Stimulated activated naive B cell treated with anti-CD40 and anti-IgM and Interleukin-4, amounts not matched to agents 10 μg/mL and 1 μg/mL and 100 μg/mL, for 72 hours (primary cell): ENCODE measurements at regions not wholly inside any gene's neighbourhood (a gene's known extent, or its start where the extent isn't known, plus 50 kb on each side); places are given as distances from the start of the nearest gene placed in this dataset.
A peak's percentile ranks its signal among the peaks of the same experiment; 100 is the strongest.

Source experiments
- ATAC-seq, 2 donors: fragments of 150-1000 bp; cut with Tn5 transposase; replicated peaks; 2 replicates each; pipeline ENCODE4 v1.10.0; 2021; ENCODE audit warnings: moderate library complexity in 1 of 2
- DNase-seq: peaks from one replicate; pipeline ENCODE4 v3.0.0; 2021
- H3K27ac Mint-ChIP-seq: one replicate; pipeline ENCODE4 v1.8.0; 2022; ENCODE audit warnings: mild to moderate bottlenecking, mixed read lengths
- H3K27me3 Mint-ChIP-seq, 2 donors: one replicate each; pipeline ENCODE4 v1.8.0; 2022; ENCODE audit warnings: mixed read lengths in 2 of 2
- H3K36me3 Mint-ChIP-seq, 2 donors: one replicate each; pipeline ENCODE4 v1.8.0; 2022; ENCODE audit warnings: mixed read lengths in 2 of 2, mild to moderate bottlenecking in 1 of 2
- H3K4me1 Mint-ChIP-seq, 2 donors: one replicate each; pipeline ENCODE4 v1.8.0; 2022; ENCODE audit warnings: mixed read lengths in 2 of 2, mild to moderate bottlenecking in 1 of 2
- H3K4me3 Mint-ChIP-seq, 2 donors: one replicate each; pipeline ENCODE4 v1.8.0; 2022; ENCODE audit warnings: mild to moderate bottlenecking in 2 of 2, mixed read lengths in 2 of 2, moderate library complexity in 1 of 2
- H3K9me3 Mint-ChIP-seq, 2 donors: one replicate each; pipeline ENCODE4 v1.8.0; 2022; ENCODE audit warnings: mixed read lengths in 2 of 2, mild to moderate bottlenecking in 1 of 2

DNA sequence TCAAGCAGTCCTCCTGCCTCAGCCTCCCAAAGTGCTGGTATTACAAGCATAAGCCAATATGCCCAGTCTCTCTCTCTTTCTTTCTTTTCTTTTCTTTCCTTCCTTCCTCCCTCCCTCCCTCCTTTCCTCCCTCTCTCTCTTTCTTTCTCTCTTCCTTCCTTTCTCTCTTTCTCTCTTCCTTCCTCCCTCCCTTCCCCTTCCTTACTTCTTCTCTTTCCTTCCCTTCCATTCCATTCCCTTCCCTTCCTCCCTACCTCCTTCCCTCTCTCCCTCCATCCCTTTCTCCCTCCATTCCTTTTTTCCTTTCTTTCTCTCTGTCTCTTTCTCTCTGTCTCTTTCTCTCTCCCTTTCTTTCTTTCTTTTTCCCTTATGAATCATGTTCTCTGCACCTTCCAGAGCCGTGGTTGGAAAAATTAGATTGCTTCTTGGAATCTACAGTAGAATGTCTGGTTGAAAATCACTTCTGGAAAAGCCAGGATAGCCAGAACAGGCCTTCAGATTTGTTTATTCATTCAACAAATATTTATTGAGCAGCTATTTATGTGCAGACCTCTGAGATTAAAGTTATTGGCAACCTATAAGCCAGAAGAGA, 68.4 kb upstream of the ARHGAP5 start:
- ATAC-seq: no peak
- H3K9me3 Mint-ChIP-seq: no peaks in the 10 kb centered on the region

GRCh38 chr14:32009221-32009975, 67.7 kb upstream of the ARHGAP5 start:
- no peaks in the 10 kb centered on the region for H3K9me3 Mint-ChIP-seq
- H3K36me3 Mint-ChIP-seq: peaks cover 0 to 4% of the 10 kb centered on the region in 2 donors
- no peak for DNase-seq
- H3K4me1 Mint-ChIP-seq: peaks cover 29 to 70% of the 10 kb centered on the region in 2 donors
- H3K27ac Mint-ChIP-seq: no peak overlapping the region
- no peak overlapping the region for H3K4me3 Mint-ChIP-seq
- no peak for ATAC-seq
- H3K27me3 Mint-ChIP-seq: no peaks in the 10 kb centered on the region

More for the DNA sequence above, 68.4 kb upstream of the ARHGAP5 start:
- H3K36me3 Mint-ChIP-seq: peaks cover 0 to 4% of the 10 kb centered on the region in 2 donors
- peak overlapping the region; percentile 59 for H3K27ac Mint-ChIP-seq
- DNase-seq: no peak
- H3K27me3 Mint-ChIP-seq: no peaks in the 10 kb centered on the region
- peak overlapping the region in 1 of 2 donors; percentile 32 for H3K4me3 Mint-ChIP-seq
- H3K4me1 Mint-ChIP-seq: peaks cover 29 to 72% of the 10 kb centered on the region in 2 donors

DNA sequence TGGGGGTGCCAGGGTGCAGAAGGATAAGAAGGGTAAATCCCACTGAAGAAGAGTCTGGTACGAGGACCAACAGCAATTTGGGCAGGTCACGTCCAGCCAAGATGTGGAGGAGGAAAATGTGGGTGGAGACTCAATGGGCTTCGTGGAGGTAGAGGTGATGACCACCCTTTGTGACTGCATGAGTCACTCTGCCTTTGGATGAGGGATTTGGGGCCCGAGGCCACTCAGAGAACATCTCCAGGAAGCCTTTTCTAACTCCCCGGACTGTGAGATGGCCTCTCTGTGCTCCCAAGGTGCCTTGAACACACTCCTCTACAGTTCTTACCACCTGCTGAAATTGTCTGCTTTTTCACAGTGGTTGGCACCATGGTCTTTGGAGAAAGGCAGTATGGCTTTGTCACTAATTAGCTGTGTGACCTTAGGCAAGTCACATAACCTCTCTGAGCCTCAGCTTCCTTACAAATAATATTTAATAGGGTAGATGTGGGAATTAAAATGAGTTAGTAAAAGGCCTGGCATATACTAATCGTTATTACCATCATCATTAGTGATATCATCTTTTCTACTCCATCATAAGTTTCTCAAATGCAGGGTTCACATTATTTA, 67.0 kb upstream of the ARHGAP5 start:
- H3K36me3 Mint-ChIP-seq: peaks cover 0 to 4% of the 10 kb centered on the region in 2 donors
- no peak for ATAC-seq
- H3K4me3 Mint-ChIP-seq: no peak overlapping the region
- no peaks in the 10 kb centered on the region for H3K27me3 Mint-ChIP-seq
- peaks cover 29 to 64% of the 10 kb centered on the region in 2 donors for H3K4me1 Mint-ChIP-seq
- DNase-seq: no peak
- no peaks in the 10 kb centered on the region for H3K9me3 Mint-ChIP-seq
- no peak overlapping the region for H3K27ac Mint-ChIP-seq

- DNase-seq (no peak), ATAC-seq (peak; percentile 24 to 31)
- Mint-ChIP-seq H3K4me1 (peaks cover 29 to 61% of the 10 kb centered on the region in 2 donors), H3K4me3 (no peak overlapping the region), H3K27ac (peak overlapping the region; percentile 33), H3K36me3 (peaks cover 0 to 4% of the 10 kb centered on the region in 2 donors), H3K9me3 (no peaks in the 10 kb centered on the region), H3K27me3 (no peaks in the 10 kb centered on the region)
These were observed 66.4 kb upstream of the ARHGAP5 start for GRCh38 chr14:32010604-32011125.

DNA sequence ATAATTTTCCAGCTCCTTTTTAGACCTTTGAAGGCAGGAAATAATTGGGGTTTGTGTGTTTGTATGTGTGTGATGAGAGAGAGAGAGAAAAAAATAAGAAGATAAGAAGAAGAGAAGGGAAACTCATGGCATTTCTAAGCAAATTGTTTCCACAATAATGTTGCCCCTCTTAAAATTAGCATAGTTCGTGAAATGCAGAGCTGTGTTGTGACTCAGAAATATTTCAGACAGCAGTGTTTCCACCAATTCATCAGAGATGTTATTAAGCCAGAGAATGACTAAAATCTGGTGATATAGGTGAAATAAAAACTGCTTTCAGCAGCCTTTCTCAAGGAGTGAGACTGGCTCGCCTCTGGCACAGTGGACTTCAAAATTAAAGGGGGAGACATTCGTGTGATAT, 65.9 kb upstream of the ARHGAP5 start:
- Mint-ChIP-seq H3K36me3 (peaks cover 0 to 4% of the 10 kb centered on the region in 2 donors), H3K9me3 (no peaks in the 10 kb centered on the region), H3K4me1 (peaks cover 24 to 56% of the 10 kb centered on the region in 2 donors), H3K27ac (peak overlapping the region; percentile 33), H3K4me3 (no peak overlapping the region), H3K27me3 (no peaks in the 10 kb centered on the region)
- ATAC-seq (no peak), DNase-seq (no peak)

GRCh38 chr14:32012062-32012461, 65.0 kb upstream of the ARHGAP5 start:
- ATAC-seq (no peak), DNase-seq (no peak)
- Mint-ChIP-seq H3K27me3 (peaks cover 0 to 5% of the 10 kb centered on the region in 2 donors), H3K27ac (no peak overlapping the region), H3K36me3 (peaks cover 0 to 4% of the 10 kb centered on the region in 2 donors), H3K9me3 (no peaks in the 10 kb centered on the region), H3K4me1 (peaks cover 16 to 47% of the 10 kb centered on the region in 2 donors), H3K4me3 (no peak overlapping the region)

- peaks cover 16 to 42% of the 10 kb centered on the region in 2 donors for H3K4me1 Mint-ChIP-seq
- H3K36me3 Mint-ChIP-seq: peaks cover 0 to 4% of the 10 kb centered on the region in 2 donors
- no peak overlapping the region for H3K27ac Mint-ChIP-seq
- no peak overlapping the region for H3K4me3 Mint-ChIP-seq
- no peaks in the 10 kb centered on the region for H3K9me3 Mint-ChIP-seq
- peak; percentile 41 to 53 for ATAC-seq
- no peak for DNase-seq
- peaks cover 0 to 5% of the 10 kb centered on the region in 2 donors for H3K27me3 Mint-ChIP-seq
These were observed 64.5 kb upstream of the ARHGAP5 start for GRCh38 chr14:32012571-32012970.

DNA sequence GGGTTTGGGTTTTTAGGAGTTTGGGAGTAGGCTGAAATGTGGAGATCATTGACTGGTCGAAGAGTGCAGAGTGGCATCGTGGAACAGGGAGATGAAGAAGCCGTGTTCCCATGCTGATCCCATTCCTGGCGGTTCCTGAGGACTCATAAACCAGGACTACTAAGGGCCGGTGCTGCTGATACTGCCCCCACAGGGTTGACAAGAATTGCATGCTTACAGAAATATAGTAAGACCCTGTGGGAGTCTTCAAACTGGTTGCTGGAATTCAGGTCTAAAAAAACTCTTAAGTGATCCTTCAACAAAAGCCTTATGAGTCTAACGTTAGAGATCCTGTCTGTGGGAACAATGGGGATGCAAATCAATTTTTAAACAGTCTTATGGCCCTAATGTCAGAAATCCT, 64.0 kb upstream of the ARHGAP5 start:
- H3K36me3 Mint-ChIP-seq: peaks cover 0 to 4% of the 10 kb centered on the region in 2 donors
- H3K4me3 Mint-ChIP-seq: no peak overlapping the region
- peaks cover 0 to 5% of the 10 kb centered on the region in 2 donors for H3K27me3 Mint-ChIP-seq
- no peak overlapping the region for H3K27ac Mint-ChIP-seq
- H3K9me3 Mint-ChIP-seq: no peaks in the 10 kb centered on the region
- ATAC-seq (no peak), DNase-seq (no peak)
- peaks cover 13 to 37% of the 10 kb centered on the region in 2 donors for H3K4me1 Mint-ChIP-seq

GRCh38 chr14:32014057-32014456, 63.0 kb upstream of the ARHGAP5 start:
- peaks cover 0 to 5% of the 10 kb centered on the region in 2 donors for H3K27me3 Mint-ChIP-seq
- DNase-seq (no peak), ATAC-seq (no peak)
- H3K9me3 Mint-ChIP-seq: no peaks in the 10 kb centered on the region
- no peak overlapping the region for H3K27ac Mint-ChIP-seq
- H3K4me1 Mint-ChIP-seq: peaks cover 7 to 27% of the 10 kb centered on the region in 2 donors
- no peak overlapping the region for H3K4me3 Mint-ChIP-seq
- H3K36me3 Mint-ChIP-seq: peaks cover 0 to 4% of the 10 kb centered on the region in 2 donors

- H3K9me3 Mint-ChIP-seq: no peaks in the 10 kb centered on the region
- H3K27ac Mint-ChIP-seq: no peak overlapping the region
- no peak overlapping the region for H3K4me3 Mint-ChIP-seq
- DNase-seq: no peak
- H3K4me1 Mint-ChIP-seq: peaks cover 7 to 27% of the 10 kb centered on the region in 2 donors
- H3K36me3 Mint-ChIP-seq: peaks cover 0 to 4% of the 10 kb centered on the region in 2 donors
- H3K27me3 Mint-ChIP-seq: peaks cover 0 to 5% of the 10 kb centered on the region in 2 donors
- ATAC-seq: no peak
These were observed 62.6 kb upstream of the ARHGAP5 start for GRCh38 chr14:32014498-32014897.

DNA sequence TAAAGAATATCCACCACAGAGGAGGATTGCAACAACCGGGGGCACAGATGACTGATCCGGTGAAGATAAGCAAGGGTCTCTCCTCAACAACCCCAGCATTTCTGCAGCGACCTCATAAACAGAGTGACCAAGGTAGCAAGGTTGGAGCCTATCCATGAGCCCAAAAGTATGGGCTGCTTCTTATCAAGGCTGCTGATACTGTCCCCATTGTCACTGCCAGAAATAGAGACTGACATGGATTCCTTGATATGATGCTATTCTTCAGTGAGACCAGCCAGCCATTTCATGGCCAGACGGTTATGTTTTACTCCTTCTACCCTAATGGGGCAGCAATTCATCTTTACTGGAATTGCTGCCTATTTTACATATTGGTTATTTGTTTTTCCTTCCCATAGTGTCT, 61.9 kb upstream of the ARHGAP5 start:
- DNase-seq (no peak), ATAC-seq (no peak)
- Mint-ChIP-seq H3K27me3 (peaks cover 0 to 5% of the 10 kb centered on the region in 2 donors), H3K9me3 (no peaks in the 10 kb centered on the region), H3K36me3 (peaks cover 0 to 4% of the 10 kb centered on the region in 2 donors), H3K4me3 (no peak overlapping the region), H3K27ac (no peak overlapping the region), H3K4me1 (peaks cover 6 to 21% of the 10 kb centered on the region in 2 donors)

- Mint-ChIP-seq H3K36me3 (peaks cover 0 to 4% of the 10 kb centered on the region in 2 donors), H3K4me1 (peaks cover 3 to 4% of the 10 kb centered on the region in 2 donors), H3K27ac (no peak overlapping the region), H3K4me3 (no peak overlapping the region), H3K27me3 (peaks cover 0 to 5% of the 10 kb centered on the region in 2 donors), H3K9me3 (no peaks in the 10 kb centered on the region)
- no peak for DNase-seq
- ATAC-seq: peak in 1 of 2 donors; percentile 23
These were observed 59.5 kb upstream of the ARHGAP5 start for GRCh38 chr14:32017587-32017986.

DNA sequence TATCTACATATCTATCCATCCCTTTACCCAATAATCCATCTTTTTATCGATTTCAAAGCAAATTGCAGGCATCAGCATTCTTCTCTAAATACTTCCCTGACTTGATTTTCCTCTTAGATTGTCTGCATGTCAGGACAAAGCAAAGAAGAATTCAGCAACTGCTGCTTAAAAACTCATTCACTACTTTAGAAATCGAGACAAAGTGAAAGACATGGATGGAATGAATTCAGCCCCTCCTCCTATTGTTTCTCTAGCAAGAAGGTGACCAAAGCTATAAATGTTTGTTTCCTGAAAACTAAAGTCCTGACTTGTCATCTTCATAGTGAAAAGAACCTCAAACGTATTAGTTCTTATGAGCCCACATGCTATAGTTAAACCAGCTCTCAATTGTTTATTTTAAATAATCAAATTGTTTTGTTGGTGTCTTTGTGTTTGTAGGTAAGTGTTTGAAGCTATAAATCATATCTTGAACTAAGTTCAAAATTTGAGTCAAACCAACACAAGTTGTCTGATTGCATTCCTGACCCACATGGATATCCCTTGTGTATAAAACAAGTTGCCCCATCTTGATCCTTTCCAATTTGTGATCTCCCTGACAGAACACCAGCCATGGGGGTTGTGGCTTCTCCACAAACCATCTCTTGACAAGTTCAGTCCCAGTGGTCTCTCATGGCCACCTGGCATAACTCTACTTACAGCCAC, 58.6 kb upstream of the ARHGAP5 start:
- Mint-ChIP-seq H3K36me3 (no peaks in the 10 kb centered on the region), H3K9me3 (no peaks in the 10 kb centered on the region), H3K27ac (no peak overlapping the region), H3K27me3 (peaks cover 0 to 5% of the 10 kb centered on the region in 2 donors), H3K4me3 (no peak overlapping the region), H3K4me1 (no peaks in the 10 kb centered on the region)
- DNase-seq (no peak), ATAC-seq (no peak)

GRCh38 chr14:32019276-32019675, 57.8 kb upstream of the ARHGAP5 start:
- H3K27me3 Mint-ChIP-seq: peaks cover 0 to 5% of the 10 kb centered on the region in 2 donors
- ATAC-seq: no peak
- H3K4me1 Mint-ChIP-seq: no peaks in the 10 kb centered on the region

More at GRCh38 chr14:32019276-32019675, 57.8 kb upstream of the ARHGAP5 start:
- no peak overlapping the region for H3K4me3 Mint-ChIP-seq
- no peak overlapping the region for H3K27ac Mint-ChIP-seq
- no peaks in the 10 kb centered on the region for H3K9me3 Mint-ChIP-seq
- no peaks in the 10 kb centered on the region for H3K36me3 Mint-ChIP-seq
- no peak for DNase-seq
